GM18867 (cell line): ENCODE measurements at regions not wholly inside any gene's neighbourhood (a gene's known extent, or its start where the extent isn't known, plus 50 kb on each side); places are given as distances from the start of the nearest gene placed in this dataset.

Experiments used
- ATAC-seq: cut with Tn5 transposase; IDR thresholded peaks from one replicate; pipeline ENCODE4 v1.9.1; 2021; ENCODE audit warnings: mild to moderate bottlenecking, moderate library complexity; ENCODE audit not compliant: unreplicated experiment

DNA sequence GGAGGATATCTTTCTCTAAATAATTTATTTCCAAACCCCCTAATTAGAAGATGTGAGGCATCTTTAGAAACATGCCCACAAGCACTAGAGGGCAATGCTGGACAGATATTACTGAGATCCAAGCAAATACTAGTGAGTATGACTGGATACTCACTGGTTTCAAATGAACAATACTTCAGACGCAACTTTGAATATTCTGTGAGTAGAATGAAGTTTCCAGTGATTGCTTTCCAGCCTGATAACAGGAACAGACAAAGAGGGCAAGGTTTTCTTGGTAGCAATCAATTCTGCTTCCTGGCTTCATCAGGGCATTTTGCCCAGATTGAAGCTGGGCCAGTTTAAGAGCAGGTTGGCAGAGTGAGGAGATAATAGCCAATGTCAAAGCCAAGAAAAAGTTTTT is 442.6 kb upstream of the PDZRN3 start:
- no peak for ATAC-seq

- ATAC-seq, result no peak
Measured at GRCh38 chr3:74066456-74066855, 441.7 kb upstream of the PDZRN3 start.

DNA sequence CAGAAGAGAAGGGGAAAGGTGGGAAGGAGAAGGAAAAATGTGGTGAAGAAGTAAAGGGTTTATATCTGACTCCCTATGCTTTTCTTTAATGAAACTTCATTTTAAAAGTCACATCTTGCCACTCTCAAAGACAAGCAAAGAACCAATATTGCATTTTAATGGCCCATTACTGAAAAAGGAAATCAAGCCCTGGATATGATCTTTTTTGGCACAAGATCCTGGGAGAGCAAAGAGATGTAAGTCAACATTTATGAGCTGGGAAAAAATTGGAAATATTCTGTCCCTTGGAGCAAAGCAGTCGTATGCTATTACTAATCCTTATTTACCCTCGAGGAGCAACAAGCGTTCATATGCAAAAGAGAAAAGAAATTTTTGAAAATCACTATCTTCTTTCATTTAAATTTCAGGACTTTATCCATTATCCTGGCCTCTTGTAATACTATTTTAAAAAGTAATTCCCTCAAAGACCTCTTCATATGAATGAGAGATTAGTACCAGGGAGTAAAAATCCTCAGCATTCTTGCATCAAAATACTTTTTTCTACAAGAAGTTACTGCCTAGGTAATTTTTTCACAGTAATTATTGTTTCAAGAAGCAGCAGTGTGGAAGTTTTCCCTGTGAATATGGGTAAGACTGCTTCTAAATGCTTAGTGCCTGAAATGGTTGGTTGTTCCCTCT is 435.3 kb upstream of the PDZRN3 start:
- no peak for ATAC-seq

DNA sequence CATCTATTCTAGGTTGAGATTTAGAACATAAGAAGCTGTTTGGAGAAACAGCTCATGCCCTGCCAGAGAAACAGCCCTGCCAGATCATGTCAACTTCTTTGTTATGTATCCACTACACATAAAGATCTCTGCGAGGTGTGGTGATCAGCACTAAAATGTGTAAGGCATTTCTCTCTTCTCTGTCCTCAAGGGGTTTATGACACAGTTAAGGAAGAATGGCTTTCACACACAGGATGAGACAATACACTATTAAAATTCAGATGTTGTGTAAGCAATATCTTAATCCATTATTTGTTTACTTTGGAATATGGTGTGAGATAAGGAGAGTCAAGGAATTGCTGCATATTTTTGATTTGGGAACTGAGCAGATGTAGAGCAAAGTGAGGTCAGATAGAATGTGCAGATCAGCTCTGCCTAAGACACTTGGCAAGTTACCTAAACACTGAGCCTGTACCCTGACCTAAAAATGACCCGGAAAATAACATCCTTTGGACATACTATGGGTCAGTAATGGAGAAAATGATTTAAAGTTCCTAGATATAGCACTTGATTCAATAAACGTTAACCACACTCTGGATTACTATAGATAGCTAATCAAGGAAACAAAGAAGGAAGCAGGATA is 434.7 kb upstream of the PDZRN3 start:
- ATAC-seq, result no peak

- no peak for ATAC-seq
Measured at GRCh38 chr3:74057169-74057568, 432.4 kb upstream of the PDZRN3 start.

- no peak for ATAC-seq
Measured at GRCh38 chr3:74055061-74055460, 430.3 kb upstream of the PDZRN3 start.

GRCh38 chr3:74054566-74054965 is 429.8 kb upstream of the PDZRN3 start:
- no peak for ATAC-seq

GRCh38 chr3:74053970-74054516 is 429.3 kb upstream of the PDZRN3 start:
- ATAC-seq, result no peak

- no peak for ATAC-seq
Measured at GRCh38 chr3:74049444-74049843, 424.7 kb upstream of the PDZRN3 start.

- no peak for ATAC-seq
Measured at GRCh38 chr3:74048699-74049098, 424.0 kb upstream of the PDZRN3 start.

- ATAC-seq, result no peak
Measured at GRCh38 chr3:74045000-74045399, 420.3 kb upstream of the PDZRN3 start.

DNA sequence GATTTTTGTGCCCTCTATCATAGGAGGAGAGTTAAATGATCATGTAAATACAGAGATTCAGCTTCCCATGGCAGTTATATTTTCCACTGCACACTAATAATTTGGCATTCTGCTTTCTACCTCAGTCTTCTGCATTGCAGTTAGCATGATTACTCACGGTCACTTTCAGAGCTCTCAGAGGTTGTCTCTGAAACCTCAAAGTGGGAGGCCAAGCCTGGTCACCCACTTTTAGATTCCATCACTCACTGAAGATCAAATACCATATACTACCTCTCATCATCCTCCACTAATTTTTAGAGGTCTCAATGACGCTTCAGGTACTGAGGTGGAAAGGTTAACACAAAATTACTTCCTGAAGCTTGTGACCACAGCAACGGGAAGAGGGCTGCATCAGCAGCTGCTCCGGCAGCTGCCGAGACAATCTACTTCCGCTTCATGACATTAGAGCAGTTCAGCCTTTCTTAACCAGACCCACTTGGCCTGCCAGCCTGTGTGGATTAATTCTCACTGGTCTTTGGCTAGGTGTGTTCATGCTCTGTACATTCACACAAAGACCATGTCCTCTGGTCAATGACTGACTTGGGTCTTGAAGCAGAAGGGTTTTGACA is 416.4 kb upstream of the PDZRN3 start:
- peak; percentile 61 for ATAC-seq

DNA sequence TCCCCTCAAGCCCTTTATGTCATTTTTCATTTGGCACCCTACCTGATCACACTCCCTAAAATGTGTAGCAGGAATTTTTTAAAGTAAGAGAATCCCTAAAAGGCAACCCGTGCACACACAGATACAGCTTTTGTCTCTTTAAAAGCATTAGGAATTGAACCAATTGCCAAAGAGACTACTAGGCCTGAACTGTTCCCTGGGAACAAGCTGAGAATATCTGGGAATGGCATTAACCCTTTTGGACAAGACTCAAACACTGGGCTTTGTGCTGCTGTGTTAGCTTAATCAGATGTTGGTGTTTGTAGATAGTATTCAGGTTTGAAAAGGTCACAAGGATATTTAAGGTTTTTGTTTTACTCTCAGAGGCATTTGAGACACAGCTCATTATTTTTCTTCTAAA is 414.4 kb upstream of the PDZRN3 start:
- no peak for ATAC-seq

- ATAC-seq, result no peak
Measured at GRCh38 chr3:74036568-74036967, 411.8 kb upstream of the PDZRN3 start.

DNA sequence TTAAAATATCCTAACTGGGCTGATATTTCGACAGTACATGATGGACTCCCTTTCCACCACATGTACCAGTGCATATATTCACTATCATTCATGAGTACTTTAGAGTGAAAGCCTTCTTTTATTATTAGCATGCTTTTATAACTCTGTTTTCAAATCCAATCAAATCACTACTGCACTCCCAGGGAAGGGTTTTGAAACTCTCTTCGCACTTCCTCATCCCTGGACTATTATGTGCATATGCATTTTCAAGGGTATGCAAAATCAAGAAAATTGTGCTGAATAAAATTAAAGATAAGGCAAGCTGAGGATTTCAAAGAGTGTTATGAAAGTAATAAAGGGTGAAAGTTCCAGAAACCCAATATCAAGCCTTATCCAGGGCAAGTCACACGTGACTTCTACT is 411.4 kb upstream of the PDZRN3 start:
- no peak for ATAC-seq

DNA sequence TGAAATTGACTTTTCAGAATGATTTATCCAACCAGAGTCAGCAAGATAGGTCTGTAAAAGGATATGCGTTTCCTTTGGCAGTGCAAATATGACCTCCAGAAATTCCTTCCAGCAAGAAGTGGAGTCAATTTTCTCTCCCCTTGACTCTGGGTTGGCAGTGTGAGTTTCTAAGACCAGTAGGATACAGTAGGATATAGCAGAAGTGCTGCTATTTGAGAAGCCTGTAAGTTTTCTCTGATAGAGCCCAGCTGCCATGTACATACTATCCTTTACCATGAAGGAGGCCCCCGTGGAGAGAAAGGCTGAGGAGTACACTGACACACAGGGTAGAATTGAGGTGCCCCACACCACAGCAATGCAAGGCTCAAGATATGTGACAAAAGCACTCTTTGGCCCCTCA is 409.1 kb upstream of the PDZRN3 start:
- ATAC-seq, result no peak

- no peak for ATAC-seq
Measured at GRCh38 chr3:74033381-74033780, 408.6 kb upstream of the PDZRN3 start.

GRCh38 chr3:74027121-74027520 is 402.4 kb upstream of the PDZRN3 start:
- no peak for ATAC-seq

DNA sequence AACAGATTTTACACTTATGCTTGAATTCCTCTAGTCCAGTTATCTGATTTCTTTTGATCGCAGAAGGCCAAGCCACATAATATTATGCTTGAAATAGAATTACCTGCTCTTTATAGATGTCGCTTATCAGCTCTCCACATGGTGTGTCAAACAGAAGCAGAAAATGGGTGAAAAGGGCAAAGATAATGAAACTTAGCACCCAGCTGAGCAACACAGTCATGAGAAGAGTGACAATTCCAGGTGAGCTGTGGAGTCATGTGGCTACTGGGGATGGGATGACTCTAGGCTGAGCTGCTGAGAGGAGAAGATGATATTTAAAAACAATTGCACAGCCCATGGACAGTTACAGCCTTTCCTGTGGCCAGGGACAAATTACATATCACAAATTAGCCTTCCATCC is 398.7 kb upstream of the PDZRN3 start:
- ATAC-seq, result no peak

GRCh38 chr3:74021449-74021848 is 396.7 kb upstream of the PDZRN3 start:
- no peak for ATAC-seq

- no peak for ATAC-seq
Measured at GRCh38 chr3:74009961-74010844, 385.5 kb upstream of the PDZRN3 start.
